ENCODE measurements at regions not wholly inside any gene's neighbourhood (a gene's known extent, or its start where the extent isn't known, plus 50 kb on each side); places are given as distances from the start of the nearest gene placed in this dataset.

GRCh38 chr21:15521644-15522001, 208.2 kb upstream of the USP25 start:
- TF ChIP-seq CTCF (conservative IDR thresholded peaks at IDR 0.05; ENCODE audit: low read depth in 2 of 2) (no peak), JUNB (IDR thresholded peaks at IDR 0.05; ENCODE audit: unreplicated experiment) (no peak), CREB1 (CRISPR knock-in tag; IDR thresholded peaks at IDR 0.05; ENCODE audit: low read depth) (no peak), EZH2 (IDR thresholded peaks at IDR 0.05; ENCODE audit: low read depth, unreplicated experiment) (no peak), POLR2AphosphoS5 (IDR thresholded peaks at IDR 0.05; ENCODE audit: low read depth) (no peak), EZH2phosphoT487 (IDR thresholded peaks at IDR 0.05; ENCODE audit: unreplicated experiment) (no peak), REST (IDR thresholded peaks at IDR 0.05; ENCODE audit: unreplicated experiment) (no peak), NANOG (IDR thresholded peaks at IDR 0.05; ENCODE audit: borderline replicate concordance) (no peak), ZNF114 (CRISPR knock-in tag; IDR thresholded peaks at IDR 0.05) (no peak), ETS1 (IDR thresholded peaks at IDR 0.05) (no peak), STAT1 (IDR thresholded peaks at IDR 0.05; ENCODE audit: unreplicated experiment) (no peak), ZNF331 (CRISPR knock-in tag; IDR thresholded peaks at IDR 0.05; ENCODE audit: low read depth) (no peak), ZNF462 (CRISPR knock-in tag; IDR thresholded peaks at IDR 0.05) (no peak)

Measured in GM23338 (cell line).